ENCODE measurements at regions not wholly inside any gene's neighbourhood (a gene's known extent, or its start where the extent isn't known, plus 50 kb on each side); places are given as distances from the start of the nearest gene placed in this dataset.

GRCh38 chr1:201717286-201717685, 111.7 kb upstream of the IPO9 start:
- TF ChIP-seq MAX (IDR thresholded peaks at IDR 0.05; ENCODE audit: low read depth, low read length) (no peak), POLR2A (IDR thresholded peaks at IDR 0.05; ENCODE audit: extremely low read depth, insufficient read length) (no peak), MYC (IDR thresholded peaks at IDR 0.05; ENCODE audit: low read depth, low read length) (no peak), CTCF (IDR thresholded peaks at IDR 0.05; ENCODE audit: low read depth, low read length) (no peak)
- no peak for DNase-seq (ENCODE audit: low read depth)
- no peak overlapping the region for H3K4me3 ChIP-seq (ENCODE audit: low read depth, low read length)

- H3K4me3 ChIP-seq (ENCODE audit: low read depth, low read length) = no peak overlapping the region
- TF ChIP-seq POLR2A (IDR thresholded peaks at IDR 0.05; ENCODE audit: extremely low read depth, insufficient read length) (no peak), CTCF (IDR thresholded peaks at IDR 0.05; ENCODE audit: low read depth, low read length) (no peak), MYC (IDR thresholded peaks at IDR 0.05; ENCODE audit: low read depth, low read length) (no peak), MAX (IDR thresholded peaks at IDR 0.05; ENCODE audit: low read depth, low read length) (no peak)
- DNase-seq (ENCODE audit: low read depth) = no peak
Observed at GRCh38 chr1:201718346-201719202, 110.4 kb upstream of the IPO9 start.

GRCh38 chr1:201719812-201720521, 109.0 kb upstream of the IPO9 start:
- H3K4me3 ChIP-seq (ENCODE audit: low read depth, low read length) = no peak overlapping the region
- no peak for TF ChIP-seq CTCF (IDR thresholded peaks at IDR 0.05; ENCODE audit: low read depth, low read length)
- no peak for DNase-seq (ENCODE audit: low read depth)

- no peak for DNase-seq (ENCODE audit: low read depth)
- TF ChIP-seq MAX (IDR thresholded peaks at IDR 0.05; ENCODE audit: low read depth, low read length) (no peak), POLR2A (IDR thresholded peaks at IDR 0.05; ENCODE audit: extremely low read depth, insufficient read length) (no peak), CTCF (IDR thresholded peaks at IDR 0.05; ENCODE audit: low read depth, low read length) (no peak), MYC (IDR thresholded peaks at IDR 0.05; ENCODE audit: low read depth, low read length) (no peak)
- no peak overlapping the region for H3K4me3 ChIP-seq (ENCODE audit: low read depth, low read length)
Observed at GRCh38 chr1:201720522-201720844, 108.5 kb upstream of the IPO9 start.

- no peak overlapping the region for H3K4me3 ChIP-seq (ENCODE audit: low read depth, low read length)
- DNase-seq (ENCODE audit: low read depth) = no peak
- TF ChIP-seq MAX (IDR thresholded peaks at IDR 0.05; ENCODE audit: low read depth, low read length) (no peak), POLR2A (IDR thresholded peaks at IDR 0.05; ENCODE audit: extremely low read depth, insufficient read length) (no peak), MYC (IDR thresholded peaks at IDR 0.05; ENCODE audit: low read depth, low read length) (no peak), CTCF (IDR thresholded peaks at IDR 0.05; ENCODE audit: low read depth, low read length) (no peak)
Observed at GRCh38 chr1:201721082-201722049, 107.6 kb upstream of the IPO9 start.

Data from NB4 (cell line).